H1 (cell line): ENCODE measurements at regions not wholly inside any gene's neighbourhood (a gene's known extent, or its start where the extent isn't known, plus 50 kb on each side); places are given as distances from the start of the nearest gene placed in this dataset.

Experiments used
- CTCF ChIA-PET: fragments of 300-600 bp; sonication (Branson Sonifier 250); formaldehyde crosslinking; loops from one replicate; lab custom pipeline; 2021; ENCODE audit not compliant: partially characterized antibody; lab: Charles Lee
- POLR2A ChIA-PET: fragments of 300-600 bp; sonication (Branson Sonifier 250); formaldehyde crosslinking; loops from one replicate; lab custom pipeline; 2021; ENCODE audit warnings: inconsistent platforms; ENCODE audit not compliant: partially characterized antibody; lab: Charles Lee
- DNase-seq, 2 experiments: peaks; one replicate each; pipeline versions ENCODE4 v3.0.0 to v3.0.0-alpha.2; 2010 to 2022; ENCODE audit warnings: low spot score in 2 of 2, low read depth in 1 of 2, mixed read lengths in 1 of 2
- FAIRE-seq: peaks from 2 replicates; lab custom pipeline; 2011; peaks lifted over from hg19 to GRCh38; lab: Jason Lieb, UNC
- H2AFZ ChIP-seq: 2 replicates; pipeline ENCODE4 v1.8.1; 2012; ENCODE audit warnings: low read length, inconsistent platforms
- H2AK5ac ChIP-seq: 2 replicates; pipeline ENCODE4 v1.6.1; 2013; ENCODE audit warnings: low read depth, low read length
- H2BK120ac ChIP-seq: replicated peaks from 2 replicates; pipeline ENCODE3; 2013; ENCODE audit warnings: low read depth, low read length, inconsistent platforms
- H2BK12ac ChIP-seq: 2 replicates; pipeline ENCODE4 v1.6.1; 2013; ENCODE audit warnings: low read depth, low read length
- H2BK15ac ChIP-seq: 2 replicates; pipeline ENCODE4 v1.6.1; 2013; ENCODE audit warnings: low read length
- H2BK20ac ChIP-seq: 2 replicates; pipeline ENCODE4 v1.6.1; 2013; ENCODE audit warnings: low read length
- H2BK5ac ChIP-seq: 2 replicates; pipeline ENCODE4 v1.6.1; 2013; ENCODE audit warnings: low read depth, low read length
- H3K14ac ChIP-seq: 2 replicates; pipeline ENCODE4 v1.6.1; 2013; ENCODE audit warnings: inconsistent platforms; ENCODE audit not compliant: insufficient read length
- H3K18ac ChIP-seq: 2 replicates; pipeline ENCODE4 v1.6.1; 2013; ENCODE audit warnings: low read length; ENCODE audit errors: extremely low read depth
- H3K23ac ChIP-seq: 2 replicates; pipeline ENCODE4 v1.6.1; 2013; ENCODE audit warnings: inconsistent platforms; ENCODE audit not compliant: insufficient read length
- H3K23me2 ChIP-seq: 2 replicates; pipeline ENCODE4 v1.6.1; 2013; ENCODE audit warnings: low read depth, low read length
- H3K27ac ChIP-seq: 2 replicates; pipeline ENCODE4 v1.6.1; 2011; ENCODE audit warnings: low read depth, low read length, inconsistent platforms
- H3K27me3 ChIP-seq, 4 experiments: replicated peaks in 1 of 4; 1 replicate in 1 of 4; 2 replicates in 3 of 4; pipeline versions ENCODE4 v1.6.1 to v1.8.1; 2011 to 2013; ENCODE audit warnings: low read length in 3 of 4, mild to moderate bottlenecking in 3 of 4, inconsistent platforms in 2 of 4, mixed read lengths in 2 of 4, moderate library complexity in 1 of 4; ENCODE audit not compliant: control insufficient read depth in 3 of 4, insufficient read depth in 3 of 4; ENCODE audit errors: extremely low read depth in 1 of 4
- H3K36me3 ChIP-seq, 4 experiments: 2 replicates each; pipeline versions ENCODE4 v1.6.1 to v1.8.1; 2011 to 2013; ENCODE audit warnings: mild to moderate bottlenecking in 4 of 4, low read length in 3 of 4, moderate library complexity in 2 of 4, control low read depth in 1 of 4, inconsistent platforms in 1 of 4; ENCODE audit not compliant: insufficient read depth in 4 of 4, control insufficient read depth in 2 of 4
- H3K4ac ChIP-seq: replicated peaks from 2 replicates; pipeline ENCODE3; 2013; ENCODE audit warnings: low read length, low read depth, mixed read lengths, inconsistent platforms; ENCODE audit not compliant: insufficient read length
- H3K4me1 ChIP-seq, 4 experiments: replicated peaks in 1 of 4; 1 replicate in 1 of 4; 2 replicates in 3 of 4; pipeline versions ENCODE4 v1.6.1 to v1.8.1; 2011 to 2013; ENCODE audit warnings: low read length in 3 of 4, inconsistent platforms in 2 of 4, mixed read lengths in 1 of 4; ENCODE audit not compliant: insufficient read depth in 4 of 4, control insufficient read depth in 3 of 4
- H3K4me2 ChIP-seq, 2 experiments: 2 replicates each; pipeline versions ENCODE4 v1.6.1 to v1.8.1; 2011 to 2013; ENCODE audit warnings: low read depth in 2 of 2, low read length in 2 of 2, control low read depth in 1 of 2, inconsistent platforms in 1 of 2, mild to moderate bottlenecking in 1 of 2; ENCODE audit not compliant: insufficient read depth in 1 of 2
- H3K4me3 ChIP-seq, 4 experiments: fragments of 200-600, 300-600 bp in 1 of 4; sonication (generic), shearing (Covaris generic), sonication (Bioruptor Twin) in 1 of 4; 2 replicates each; pipeline versions ENCODE4 v1.5.1 to v1.8.1; 2011 to 2016; ENCODE audit warnings: low read length in 4 of 4, low read depth in 3 of 4, control low read depth in 2 of 4, inconsistent platforms in 2 of 4, mild to moderate bottlenecking in 2 of 4, mixed read lengths in 1 of 4, moderate library complexity in 1 of 4; ENCODE audit not compliant: insufficient read depth in 2 of 4; ENCODE audit errors: extremely low read depth in 1 of 4
- H3K56ac ChIP-seq: replicated peaks from 2 replicates; pipeline ENCODE3; 2013; ENCODE audit warnings: low read depth, mild to moderate bottlenecking, mixed read lengths, low read length, inconsistent platforms; ENCODE audit not compliant: insufficient read length
- H3K79me1 ChIP-seq: 2 replicates; pipeline ENCODE4 v1.6.1; 2013; ENCODE audit warnings: low read depth, low read length, control low read depth
- H3K79me2 ChIP-seq, 2 experiments: 2 replicates each; pipeline versions ENCODE4 v1.6.1 to v1.8.1; 2012 to 2013; ENCODE audit warnings: low read length in 2 of 2, mild to moderate bottlenecking in 2 of 2, inconsistent platforms in 1 of 2; ENCODE audit not compliant: insufficient read depth in 2 of 2, control insufficient read depth in 1 of 2
- H3K9ac ChIP-seq, 4 experiments: replicated peaks in 1 of 4; 1 replicate in 1 of 4; 2 replicates in 3 of 4; pipeline versions ENCODE4 v1.6.1 to v1.8.1; 2011 to 2013; ENCODE audit warnings: low read depth in 3 of 4, low read length in 3 of 4, control low read depth in 2 of 4, mild to moderate bottlenecking in 2 of 4, moderate library complexity in 2 of 4, inconsistent platforms in 1 of 4; ENCODE audit errors: extremely low read depth in 1 of 4
- H3K9me3 ChIP-seq, 2 experiments: 2 replicates each; pipeline versions ENCODE4 v1.6.1 to v1.8.1; 2012 to 2013; ENCODE audit warnings: mild to moderate bottlenecking in 2 of 2, moderate library complexity in 2 of 2, control low read depth in 1 of 2, inconsistent platforms in 1 of 2, low read depth in 1 of 2, low read length in 1 of 2, mixed read lengths in 1 of 2; ENCODE audit not compliant: insufficient read depth in 2 of 2
- H4K20me1 ChIP-seq, 2 experiments: replicated peaks in 1 of 2; 2 replicates each; pipeline versions ENCODE3 to v1.8.1; 2011 to 2013; ENCODE audit warnings: inconsistent platforms in 2 of 2, low read length in 2 of 2, mild to moderate bottlenecking in 1 of 2; ENCODE audit not compliant: insufficient read depth in 2 of 2, control insufficient read depth in 1 of 2
- H4K5ac ChIP-seq: 2 replicates; pipeline ENCODE4 v1.6.1; 2013; ENCODE audit warnings: low read length, low read depth, mixed read lengths, inconsistent platforms; ENCODE audit not compliant: insufficient read length
- H4K8ac ChIP-seq: 2 replicates; pipeline ENCODE4 v1.8.0; 2013; ENCODE audit warnings: mild to moderate bottlenecking, moderate library complexity, low read length, inconsistent platforms; ENCODE audit not compliant: insufficient read depth; ENCODE audit errors: extremely low read depth
- H4K91ac ChIP-seq: replicated peaks from 2 replicates; pipeline ENCODE3; 2013; ENCODE audit warnings: low read length, mixed read lengths, inconsistent platforms; ENCODE audit not compliant: insufficient read length
- CBX5 ChIP-seq: fragments of 300-800, 300-1000 bp; sonication (generic); IDR thresholded peaks from 2 replicates; pipeline ENCODE4 v1.7.1; 2016; ENCODE audit warnings: antibody characterized with exemption, low read length, low read depth
- CREB1 ChIP-seq: IDR thresholded peaks from 2 replicates; pipeline ENCODE4 v1.6.1; 2012; ENCODE audit warnings: inconsistent platforms
- CTCF ChIP-seq, 3 experiments: IDR thresholded peaks; 1 replicate in 2 of 3; 2 replicates in 1 of 3; pipeline versions ENCODE4 v1.5.1 to v1.6.1; 2011; ENCODE audit warnings: low read length in 3 of 3, mild to moderate bottlenecking in 3 of 3, inconsistent platforms in 2 of 3, low read depth in 1 of 3, moderate library complexity in 1 of 3; ENCODE audit not compliant: insufficient read depth in 1 of 3; ENCODE audit errors: control extremely low read depth in 1 of 3
- EP300 ChIP-seq, 2 experiments: IDR thresholded peaks; 1 replicate in 1 of 2; 2 replicates in 1 of 2; pipeline ENCODE4 v1.6.1; 2011 to 2012; ENCODE audit warnings: low read depth in 2 of 2, low read length in 2 of 2, mild to moderate bottlenecking in 2 of 2, borderline replicate concordance in 1 of 2, inconsistent platforms in 1 of 2, moderate library complexity in 1 of 2
- KDM1A ChIP-seq: fragments of 200-600, 300-600 bp; sonication (generic); IDR thresholded peaks from 2 replicates; pipeline ENCODE4 v1.7.1; 2016; ENCODE audit warnings: mild to moderate bottlenecking, low read length, borderline replicate concordance
- NANOG ChIP-seq: IDR thresholded peaks from 2 replicates; pipeline ENCODE4 v1.6.1; 2011; ENCODE audit warnings: low read length, low read depth, mild to moderate bottlenecking, inconsistent platforms; ENCODE audit not compliant: insufficient read depth, poor library complexity, severe bottlenecking
- NRF1 ChIP-seq: IDR thresholded peaks from 2 replicates; pipeline ENCODE4 v1.6.1; 2011; ENCODE audit warnings: mild to moderate bottlenecking, low read depth, low read length, improper control_type of control experiment
- RNF2 ChIP-seq: fragments of 200-900, 300-1000 bp; sonication (generic); IDR thresholded peaks from 2 replicates; pipeline ENCODE4 v1.7.1; 2016; ENCODE audit warnings: borderline replicate concordance, low read depth, mild to moderate bottlenecking, antibody characterized with exemption, low read length; ENCODE audit not compliant: poor library complexity, severe bottlenecking; ENCODE audit errors: missing control alignments
- RXRA ChIP-seq: IDR thresholded peaks from 2 replicates; pipeline ENCODE4 v1.6.1; 2011; ENCODE audit warnings: low read depth, mild to moderate bottlenecking, low read length, moderate library complexity; ENCODE audit not compliant: insufficient read depth
- SAP30 ChIP-seq: fragments of 300-600 bp; sonication (generic); IDR thresholded peaks from 2 replicates; pipeline ENCODE4 v1.7.1; 2012; ENCODE audit warnings: low read length, moderate library complexity, mild to moderate bottlenecking, inconsistent platforms; ENCODE audit not compliant: insufficient read depth, insufficient replicate concordance
- SIX5 ChIP-seq: IDR thresholded peaks from 2 replicates; pipeline ENCODE4 v1.6.1; 2011; ENCODE audit warnings: mild to moderate bottlenecking, low read depth, low read length
- SP1 ChIP-seq: IDR thresholded peaks from 2 replicates; pipeline ENCODE4 v1.6.1; 2011; ENCODE audit warnings: low read depth, low read length
- WGBS, 2 experiments: shearing (Covaris generic) in 1 of 2; methylation state at CpG; one replicate each; pipeline versions ENCODE4 v1.1.6 to v1.1.7; 2013 to 2015; ENCODE audit warnings: low lambda C conversion rate in 2 of 2, mixed read lengths in 2 of 2, inconsistent platforms in 1 of 2, low coverage in 1 of 2, missing lambda C conversion rate in 1 of 2; ENCODE audit not compliant: insufficient replicate concordance in 2 of 2, insufficient coverage in 1 of 2, insufficient read length in 1 of 2; ENCODE audit errors: extremely low coverage in 1 of 2, missing lambda C conversion rate in 1 of 2; 5-methylcytosine and 5-hydroxymethylcytosine counted together

- Histone ChIP-seq H3K9ac (no peak overlapping the region), H2AFZ (no peak overlapping the region), H3K36me3 (no peaks in the 10 kb centered on the region; a peak in 2 of 8 replicates), H2AK5ac (no peak overlapping the region), H3K4me2 (no peak overlapping the region), H3K4me3 (no peak overlapping the region), H4K5ac (no peak overlapping the region), H3K23ac (no peak overlapping the region), H3K27ac (no peak overlapping the region), H3K23me2 (no peaks in the 10 kb centered on the region), H3K4me1 (no peaks in the 10 kb centered on the region), H3K27me3 (no peaks in the 10 kb centered on the region), H3K79me1 (no peaks in the 10 kb centered on the region), H3K79me2 (peaks cover 0 to 11% of the 10 kb centered on the region in 2 experiments; a peak in 2 of 4 replicates), H3K9me3 (no peaks in the 10 kb centered on the region), H3K18ac (no peak overlapping the region), H4K91ac (no peak overlapping the region), H3K4ac (no peak overlapping the region), H3K56ac (no peak overlapping the region), H4K20me1 (peaks cover 0 to 4% of the 10 kb centered on the region in 2 experiments), H2BK120ac (no peak overlapping the region), H2BK12ac (no peak overlapping the region), H4K8ac (no peak overlapping the region), H2BK5ac (no peak overlapping the region), H2BK15ac (no peak overlapping the region), H2BK20ac (no peak overlapping the region), H3K14ac (no peak overlapping the region)
- FAIRE-seq (no peak), DNase-seq (no peak)
- CTCF ChIA-PET, result no interaction called here
- 95% methylated on average over 2 of the region's 2 CpGs; no CpG with 5 or more reads in 1 of the 2 experiments for WGBS, 2 experiments
- POLR2A ChIA-PET, result no interaction called here
- TF ChIP-seq NRF1 (no peak), EP300 (IDR thresholded peaks at IDR 0.05; ENCODE audit: borderline replicate concordance in 1 of 2, low read depth in 2 of 2, low read length in 2 of 2) (no peak), SIX5 (no peak), CREB1 (no peak), KDM1A (no peak), RXRA (no peak), CTCF (IDR thresholded peaks at IDR 0.05; ENCODE audit: control extremely low read depth in 1 of 3, insufficient read depth in 1 of 3, low read depth in 1 of 3, low read length in 3 of 3) (no peak), NANOG (no peak), SAP30 (no peak), SP1 (no peak), CBX5 (no peak), RNF2 (no peak)
Measured at GRCh38 chrY:19012985-19013384, 239.4 kb upstream of the HSFY2 start.
